SK-N-SH treated with all-trans-retinoic acid at 6 μM for 48 hours (cell line): ENCODE measurements at regions not wholly inside any gene's neighbourhood (a gene's known extent, or its start where the extent isn't known, plus 50 kb on each side); places are given as distances from the start of the nearest gene placed in this dataset.

Source experiments
- ATAC-seq: fragments of 200-7000 bp; cut with Tn5 transposase; 3 replicates; pipeline ENCODE4 v1.9.1; 2020; ENCODE audit warnings: mild to moderate bottlenecking, moderate library complexity
- ARNTL ChIP-seq: fragments of 450-650 bp; formaldehyde crosslinking; IDR thresholded peaks from 2 replicates; pipeline ENCODE4 v1.5.0; 2020; ENCODE audit warnings: low read depth, mild to moderate bottlenecking, moderate library complexity, borderline replicate concordance
- BACH2 ChIP-seq: fragments of 250-450 bp; sonication (Bioruptor Pico); IDR thresholded peaks from 2 replicates; pipeline ENCODE4 v1.9.0; 2021; ENCODE audit warnings: mild to moderate bottlenecking, borderline replicate concordance
- ESRRG ChIP-seq: fragments of 250-450 bp; sonication (Bioruptor Pico); IDR thresholded peaks from 2 replicates; pipeline ENCODE4 v1.6.1; 2021; ENCODE audit warnings: mild to moderate bottlenecking
- GLIS3 ChIP-seq: fragments of 250-450 bp; sonication (Bioruptor Pico); IDR thresholded peaks from 2 replicates; pipeline ENCODE4 v1.5.0; 2020; ENCODE audit warnings: mild to moderate bottlenecking, moderate library complexity
- ISL1 ChIP-seq: fragments of 250-450 bp; sonication (Bioruptor Pico); IDR thresholded peaks from 2 replicates; pipeline ENCODE4 v2.1.2; 2022; ENCODE audit warnings: mild to moderate bottlenecking, moderate library complexity
- OSR1 ChIP-seq: fragments of 250-450 bp; sonication (Bioruptor Pico); IDR thresholded peaks from 2 replicates; pipeline ENCODE4 v1.8.0; 2022; ENCODE audit warnings: moderate library complexity, mild to moderate bottlenecking, inconsistent platforms
- PPARA ChIP-seq: fragments of 250-450 bp; sonication (Bioruptor Pico); IDR thresholded peaks from 2 replicates; pipeline ENCODE4 v1.5.0; 2020; ENCODE audit warnings: mild to moderate bottlenecking, borderline replicate concordance
- RARB ChIP-seq: fragments of 250-450 bp; sonication (Bioruptor Pico); IDR thresholded peaks from 2 replicates; pipeline ENCODE4 v1.8.0; 2021; ENCODE audit warnings: mild to moderate bottlenecking, moderate library complexity
- SNAI2 ChIP-seq: fragments of 250-450 bp; sonication (Bioruptor Pico); IDR thresholded peaks from 2 replicates; pipeline ENCODE4 v1.5.0; 2020; ENCODE audit warnings: mild to moderate bottlenecking, moderate library complexity
- TCF4 ChIP-seq: fragments of 250-450 bp; sonication (Bioruptor Pico); IDR thresholded peaks from 2 replicates; pipeline ENCODE4 v1.8.0; 2021; ENCODE audit warnings: mild to moderate bottlenecking, moderate library complexity, borderline replicate concordance
- TOX ChIP-seq: fragments of 250-450 bp; sonication (Bioruptor Pico); IDR thresholded peaks from 2 replicates; pipeline ENCODE4 v1.8.0; 2021; ENCODE audit warnings: mild to moderate bottlenecking, moderate library complexity, borderline replicate concordance
- ZC3H10 ChIP-seq: fragments of 250-450 bp; sonication (Bioruptor Pico); IDR thresholded peaks from 2 replicates; pipeline ENCODE4 v1.5.1; 2021; ENCODE audit warnings: mild to moderate bottlenecking, moderate library complexity
- ZFP3 ChIP-seq: fragments of 250-450 bp; sonication (Bioruptor Pico); IDR thresholded peaks from 2 replicates; pipeline ENCODE4 v1.5.0; 2020; ENCODE audit warnings: mild to moderate bottlenecking, moderate library complexity
- ZFP30 ChIP-seq: fragments of 450-650 bp; formaldehyde crosslinking; IDR thresholded peaks from 2 replicates; pipeline ENCODE4 v1.5.0; 2022; ENCODE audit warnings: mild to moderate bottlenecking, moderate library complexity
- ZNF565 ChIP-seq: fragments of 450-650 bp; formaldehyde crosslinking; conservative IDR thresholded peaks from 2 replicates; pipeline ENCODE4 v1.5.0; 2020; ENCODE audit warnings: low read depth, mild to moderate bottlenecking, moderate library complexity
- ZNF70 ChIP-seq: fragments of 450-650 bp; formaldehyde crosslinking; IDR thresholded peaks from 2 replicates; pipeline ENCODE4 v1.5.0; 2020; ENCODE audit warnings: mild to moderate bottlenecking, moderate library complexity
- TF ChIP-seq, protein P1 (sequence below): fragments of 250-450 bp; sonication (Bioruptor Pico); IDR thresholded peaks from 2 replicates; pipeline ENCODE4 v1.5.0; 2020; ENCODE audit warnings: mild to moderate bottlenecking, moderate library complexity
- TF ChIP-seq, protein P2 (sequence below): fragments of 250-450 bp; sonication (Bioruptor Pico); IDR thresholded peaks from 2 replicates; pipeline ENCODE4 v1.5.1; 2021; ENCODE audit warnings: mild to moderate bottlenecking, moderate library complexity
- TF ChIP-seq, protein P3 (sequence below): fragments of 250-450 bp; sonication (Bioruptor Pico); IDR thresholded peaks from 2 replicates; pipeline ENCODE4 v1.5.1; 2020; ENCODE audit warnings: low read depth, mild to moderate bottlenecking, moderate library complexity
- TF ChIP-seq, protein P4 (sequence below): fragments of 250-450 bp; sonication (Bioruptor Pico); IDR thresholded peaks from 2 replicates; pipeline ENCODE4 v1.8.0; 2020; ENCODE audit warnings: mild to moderate bottlenecking, moderate library complexity, borderline replicate concordance
- TF ChIP-seq, protein P5 (sequence below): fragments of 250-450 bp; sonication (Bioruptor Pico); IDR thresholded peaks from 2 replicates; pipeline ENCODE4 v1.8.0; 2021; ENCODE audit warnings: low read depth, mild to moderate bottlenecking, moderate library complexity, borderline replicate concordance

DNA sequence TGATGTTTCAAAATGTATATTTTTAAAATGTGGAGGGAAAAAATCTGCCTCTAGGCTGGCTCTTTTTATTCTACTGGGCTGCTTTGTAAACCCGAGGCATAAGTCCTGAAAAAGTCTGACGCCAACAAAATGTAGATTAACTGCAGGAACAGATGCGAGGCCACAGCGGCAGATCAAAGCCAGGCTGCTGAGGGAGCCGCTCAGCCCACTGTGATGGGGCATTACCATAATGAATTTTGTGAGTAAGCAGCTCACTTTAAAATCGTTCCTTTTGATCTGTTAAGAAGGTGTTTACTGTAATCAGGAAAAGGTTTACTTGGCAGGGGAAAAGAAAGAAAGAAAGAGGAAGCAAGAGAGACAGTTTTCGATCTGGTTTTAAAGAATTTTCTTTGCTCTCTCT, 269.0 kb downstream of the ICOS start:
- ATAC-seq, result no peak
- TF ChIP-seq, protein P1, sequence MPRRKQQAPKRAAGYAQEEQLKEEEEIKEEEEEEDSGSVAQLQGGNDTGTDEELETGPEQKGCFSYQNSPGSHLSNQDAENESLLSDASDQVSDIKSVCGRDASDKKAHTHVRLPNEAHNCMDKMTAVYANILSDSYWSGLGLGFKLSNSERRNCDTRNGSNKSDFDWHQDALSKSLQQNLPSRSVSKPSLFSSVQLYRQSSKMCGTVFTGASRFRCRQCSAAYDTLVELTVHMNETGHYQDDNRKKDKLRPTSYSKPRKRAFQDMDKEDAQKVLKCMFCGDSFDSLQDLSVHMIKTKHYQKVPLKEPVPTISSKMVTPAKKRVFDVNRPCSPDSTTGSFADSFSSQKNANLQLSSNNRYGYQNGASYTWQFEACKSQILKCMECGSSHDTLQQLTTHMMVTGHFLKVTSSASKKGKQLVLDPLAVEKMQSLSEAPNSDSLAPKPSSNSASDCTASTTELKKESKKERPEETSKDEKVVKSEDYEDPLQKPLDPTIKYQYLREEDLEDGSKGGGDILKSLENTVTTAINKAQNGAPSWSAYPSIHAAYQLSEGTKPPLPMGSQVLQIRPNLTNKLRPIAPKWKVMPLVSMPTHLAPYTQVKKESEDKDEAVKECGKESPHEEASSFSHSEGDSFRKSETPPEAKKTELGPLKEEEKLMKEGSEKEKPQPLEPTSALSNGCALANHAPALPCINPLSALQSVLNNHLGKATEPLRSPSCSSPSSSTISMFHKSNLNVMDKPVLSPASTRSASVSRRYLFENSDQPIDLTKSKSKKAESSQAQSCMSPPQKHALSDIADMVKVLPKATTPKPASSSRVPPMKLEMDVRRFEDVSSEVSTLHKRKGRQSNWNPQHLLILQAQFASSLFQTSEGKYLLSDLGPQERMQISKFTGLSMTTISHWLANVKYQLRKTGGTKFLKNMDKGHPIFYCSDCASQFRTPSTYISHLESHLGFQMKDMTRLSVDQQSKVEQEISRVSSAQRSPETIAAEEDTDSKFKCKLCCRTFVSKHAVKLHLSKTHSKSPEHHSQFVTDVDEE, result no peak
- TF ChIP-seq ZNF565 (no peak), SNAI2 (CRISPR knock-in tag) (no peak), ISL1 (no peak), ZFP30 (CRISPR knock-in tag) (no peak), ZFP3 (CRISPR knock-in tag) (no peak), ZC3H10 (CRISPR knock-in tag) (no peak), BACH2 (no peak), ARNTL (CRISPR knock-in tag) (no peak), TOX (CRISPR knock-in tag) (no peak), TCF4 (CRISPR knock-in tag) (no peak), RARB (CRISPR knock-in tag) (no peak)
- TF ChIP-seq, protein P2, sequence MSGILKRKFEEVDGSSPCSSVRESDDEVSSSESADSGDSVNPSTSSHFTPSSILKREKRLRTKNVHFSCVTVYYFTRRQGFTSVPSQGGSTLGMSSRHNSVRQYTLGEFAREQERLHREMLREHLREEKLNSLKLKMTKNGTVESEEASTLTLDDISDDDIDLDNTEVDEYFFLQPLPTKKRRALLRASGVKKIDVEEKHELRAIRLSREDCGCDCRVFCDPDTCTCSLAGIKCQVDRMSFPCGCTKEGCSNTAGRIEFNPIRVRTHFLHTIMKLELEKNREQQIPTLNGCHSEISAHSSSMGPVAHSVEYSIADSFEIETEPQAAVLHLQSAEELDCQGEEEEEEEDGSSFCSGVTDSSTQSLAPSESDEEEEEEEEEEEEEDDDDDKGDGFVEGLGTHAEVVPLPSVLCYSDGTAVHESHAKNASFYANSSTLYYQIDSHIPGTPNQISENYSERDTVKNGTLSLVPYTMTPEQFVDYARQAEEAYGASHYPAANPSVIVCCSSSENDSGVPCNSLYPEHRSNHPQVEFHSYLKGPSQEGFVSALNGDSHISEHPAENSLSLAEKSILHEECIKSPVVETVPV (CRISPR knock-in tag), result no peak

DNA sequence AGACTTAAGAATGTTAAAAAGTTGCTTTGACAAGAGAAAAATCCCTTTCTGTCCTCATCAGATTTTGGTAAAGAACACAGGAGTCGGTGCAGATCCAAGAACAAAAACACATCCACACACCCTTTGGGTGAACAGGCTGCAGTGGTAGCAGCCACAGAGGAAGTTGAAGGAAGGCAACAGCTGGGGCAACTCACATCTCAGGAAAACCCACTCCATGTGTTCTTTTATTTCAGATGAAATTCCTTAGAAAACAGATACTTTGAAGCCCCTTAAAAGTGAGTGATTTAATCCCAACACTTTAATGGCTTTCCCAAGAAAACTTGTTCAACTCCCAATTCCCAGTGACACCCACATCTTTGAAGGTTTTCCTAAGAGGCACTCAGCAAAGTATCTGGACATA, 271.3 kb downstream of the ICOS start:
- no peak for TF ChIP-seq ZFP30 (CRISPR knock-in tag)
- TF ChIP-seq ZNF70, result no peak
- TF ChIP-seq, protein P3, sequence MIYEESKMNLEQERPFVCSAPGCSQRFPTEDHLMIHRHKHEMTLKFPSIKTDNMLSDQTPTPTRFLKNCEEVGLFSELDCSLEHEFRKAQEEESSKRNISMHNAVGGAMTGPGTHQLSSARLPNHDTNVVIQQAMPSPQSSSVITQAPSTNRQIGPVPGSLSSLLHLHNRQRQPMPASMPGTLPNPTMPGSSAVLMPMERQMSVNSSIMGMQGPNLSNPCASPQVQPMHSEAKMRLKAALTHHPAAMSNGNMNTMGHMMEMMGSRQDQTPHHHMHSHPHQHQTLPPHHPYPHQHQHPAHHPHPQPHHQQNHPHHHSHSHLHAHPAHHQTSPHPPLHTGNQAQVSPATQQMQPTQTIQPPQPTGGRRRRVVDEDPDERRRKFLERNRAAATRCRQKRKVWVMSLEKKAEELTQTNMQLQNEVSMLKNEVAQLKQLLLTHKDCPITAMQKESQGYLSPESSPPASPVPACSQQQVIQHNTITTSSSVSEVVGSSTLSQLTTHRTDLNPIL, result no peak
- TF ChIP-seq GLIS3 (CRISPR knock-in tag), result no peak
- no peak for TF ChIP-seq PPARA (CRISPR knock-in tag)
- TF ChIP-seq, all 23 proteins: peak for 0
- ATAC-seq, result no peak

DNA sequence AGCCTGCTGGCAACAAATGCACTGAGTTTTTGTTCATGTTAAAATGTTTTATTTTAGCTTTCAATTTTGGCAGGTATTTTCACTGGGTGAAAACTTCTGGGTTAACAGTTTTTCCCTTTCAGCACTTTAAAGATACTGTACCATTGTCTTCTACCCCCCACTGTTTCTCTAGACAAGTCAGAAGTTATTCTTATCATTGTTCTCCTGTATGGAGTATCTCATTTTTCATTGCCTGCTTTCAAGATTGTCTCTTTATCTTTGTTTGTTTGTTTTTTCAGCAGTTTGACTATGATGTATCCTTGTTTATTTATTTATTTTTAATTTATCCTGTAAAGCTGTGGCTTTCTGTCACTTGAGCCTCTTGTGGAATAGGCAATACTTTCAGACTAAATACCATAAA, 277.0 kb downstream of the ICOS start:
- TF ChIP-seq ISL1 (no peak), ZNF70 (no peak), GLIS3 (CRISPR knock-in tag) (no peak), ESRRG (CRISPR knock-in tag) (no peak), RARB (CRISPR knock-in tag) (no peak), ZFP30 (CRISPR knock-in tag) (no peak), TOX (CRISPR knock-in tag) (no peak), SNAI2 (CRISPR knock-in tag) (no peak), OSR1 (CRISPR knock-in tag) (no peak), ZNF565 (no peak), ZC3H10 (CRISPR knock-in tag) (no peak)
- TF ChIP-seq, protein P4, sequence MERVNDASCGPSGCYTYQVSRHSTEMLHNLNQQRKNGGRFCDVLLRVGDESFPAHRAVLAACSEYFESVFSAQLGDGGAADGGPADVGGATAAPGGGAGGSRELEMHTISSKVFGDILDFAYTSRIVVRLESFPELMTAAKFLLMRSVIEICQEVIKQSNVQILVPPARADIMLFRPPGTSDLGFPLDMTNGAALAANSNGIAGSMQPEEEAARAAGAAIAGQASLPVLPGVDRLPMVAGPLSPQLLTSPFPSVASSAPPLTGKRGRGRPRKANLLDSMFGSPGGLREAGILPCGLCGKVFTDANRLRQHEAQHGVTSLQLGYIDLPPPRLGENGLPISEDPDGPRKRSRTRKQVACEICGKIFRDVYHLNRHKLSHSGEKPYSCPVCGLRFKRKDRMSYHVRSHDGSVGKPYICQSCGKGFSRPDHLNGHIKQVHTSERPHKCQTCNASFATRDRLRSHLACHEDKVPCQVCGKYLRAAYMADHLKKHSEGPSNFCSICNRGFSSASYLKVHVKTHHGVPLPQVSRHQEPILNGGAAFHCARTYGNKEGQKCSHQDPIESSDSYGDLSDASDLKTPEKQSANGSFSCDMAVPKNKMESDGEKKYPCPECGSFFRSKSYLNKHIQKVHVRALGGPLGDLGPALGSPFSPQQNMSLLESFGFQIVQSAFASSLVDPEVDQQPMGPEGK (CRISPR knock-in tag), result no peak
- TF ChIP-seq, protein P5, sequence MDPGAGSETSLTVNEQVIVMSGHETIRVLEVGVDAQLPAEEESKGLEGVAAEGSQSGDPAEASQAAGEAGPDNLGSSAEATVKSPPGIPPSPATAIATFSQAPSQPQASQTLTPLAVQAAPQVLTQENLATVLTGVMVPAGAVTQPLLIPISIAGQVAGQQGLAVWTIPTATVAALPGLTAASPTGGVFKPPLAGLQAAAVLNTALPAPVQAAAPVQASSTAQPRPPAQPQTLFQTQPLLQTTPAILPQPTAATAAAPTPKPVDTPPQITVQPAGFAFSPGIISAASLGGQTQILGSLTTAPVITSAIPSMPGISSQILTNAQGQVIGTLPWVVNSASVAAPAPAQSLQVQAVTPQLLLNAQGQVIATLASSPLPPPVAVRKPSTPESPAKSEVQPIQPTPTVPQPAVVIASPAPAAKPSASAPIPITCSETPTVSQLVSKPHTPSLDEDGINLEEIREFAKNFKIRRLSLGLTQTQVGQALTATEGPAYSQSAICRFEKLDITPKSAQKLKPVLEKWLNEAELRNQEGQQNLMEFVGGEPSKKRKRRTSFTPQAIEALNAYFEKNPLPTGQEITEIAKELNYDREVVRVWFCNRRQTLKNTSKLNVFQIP (CRISPR knock-in tag), result no peak
- TF ChIP-seq, protein P3, result no peak
- ATAC-seq, result no peak
